CD4-positive, alpha-beta T cell treated with Interferon alpha-2 for 1 hour (primary cell): ENCODE measurements at regions not wholly inside any gene's neighbourhood (a gene's known extent, or its start where the extent isn't known, plus 50 kb on each side); places are given as distances from the start of the nearest gene placed in this dataset.

Experiments used
- DNase-seq, 2 donors: peaks; one replicate each; pipeline ENCODE4 v3.0.0-alpha.2; 2020 to 2022

DNA sequence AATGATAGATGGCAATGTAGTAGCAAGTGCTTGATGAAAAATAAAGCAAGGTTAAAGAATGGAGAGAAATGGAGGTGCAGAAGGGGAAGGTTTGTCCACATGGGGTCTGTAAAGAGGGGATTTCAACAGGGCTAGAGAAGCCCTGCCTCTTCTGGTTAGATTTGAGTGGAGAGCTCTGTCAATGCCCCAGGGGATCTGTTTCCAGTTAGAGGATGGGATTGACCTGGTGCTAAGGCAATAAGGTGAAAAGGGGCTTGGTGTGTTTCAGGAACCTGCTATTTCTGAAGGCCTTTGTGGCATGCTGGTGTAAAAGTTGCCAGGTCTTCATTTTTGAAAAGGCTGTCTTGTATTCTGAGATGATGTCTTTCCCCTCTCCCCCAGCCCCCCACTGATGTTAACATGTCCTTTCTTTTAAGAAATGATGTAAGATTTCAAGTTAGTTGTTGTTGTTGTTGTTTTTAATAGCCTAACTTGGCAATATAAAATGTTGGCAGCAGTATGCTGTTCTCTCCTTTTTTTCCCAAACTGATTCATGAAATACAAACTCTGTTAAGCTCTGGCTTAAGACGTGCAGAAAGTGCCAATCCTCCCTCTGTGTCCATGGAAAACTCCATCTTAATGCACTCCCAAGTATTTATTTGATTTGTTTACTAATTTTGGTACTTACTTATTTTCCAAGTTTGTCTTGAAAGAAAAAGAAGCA lies 370.3 kb upstream of the ADGRL2 start:
- no peak for DNase-seq

DNA sequence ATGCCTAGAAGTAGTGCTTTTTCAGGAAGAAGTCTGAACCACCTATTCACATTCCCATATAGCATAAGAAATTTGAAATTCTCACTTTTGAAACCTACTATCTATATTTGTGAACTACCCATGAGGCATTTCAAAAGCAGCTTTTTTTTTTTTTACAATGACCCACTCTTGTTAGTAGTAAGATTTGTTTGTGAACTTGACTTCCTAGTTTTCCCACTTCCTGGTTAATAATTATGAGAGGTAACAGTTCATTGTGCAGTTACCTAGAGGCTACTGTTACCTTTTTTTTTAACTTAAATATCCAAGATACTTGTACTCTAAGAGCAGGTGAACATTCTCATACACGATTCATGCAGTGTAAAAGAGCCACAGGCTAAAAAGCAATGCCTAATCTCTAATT lies 371.7 kb upstream of the ADGRL2 start:
- no peak for DNase-seq

DNA sequence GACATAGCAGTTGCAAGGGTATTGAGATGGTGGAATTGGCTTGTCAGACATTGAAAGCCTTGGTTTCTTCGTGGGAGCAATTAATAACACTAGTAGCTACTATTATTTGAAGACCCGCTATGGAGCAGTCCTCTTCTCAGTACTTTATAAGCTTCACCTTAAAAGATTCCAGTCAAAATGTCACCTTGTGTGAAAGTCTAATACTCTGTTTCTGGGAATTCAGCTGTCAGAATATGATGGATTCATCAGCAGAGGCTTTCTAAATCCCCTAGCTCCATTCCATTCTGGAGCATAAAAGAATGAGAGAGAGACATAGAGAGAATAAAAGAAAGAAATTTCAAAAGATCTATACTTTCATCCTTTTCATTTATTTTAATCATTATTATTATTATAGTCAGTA lies 375.9 kb upstream of the ADGRL2 start:
- DNase-seq: no peak

DNA sequence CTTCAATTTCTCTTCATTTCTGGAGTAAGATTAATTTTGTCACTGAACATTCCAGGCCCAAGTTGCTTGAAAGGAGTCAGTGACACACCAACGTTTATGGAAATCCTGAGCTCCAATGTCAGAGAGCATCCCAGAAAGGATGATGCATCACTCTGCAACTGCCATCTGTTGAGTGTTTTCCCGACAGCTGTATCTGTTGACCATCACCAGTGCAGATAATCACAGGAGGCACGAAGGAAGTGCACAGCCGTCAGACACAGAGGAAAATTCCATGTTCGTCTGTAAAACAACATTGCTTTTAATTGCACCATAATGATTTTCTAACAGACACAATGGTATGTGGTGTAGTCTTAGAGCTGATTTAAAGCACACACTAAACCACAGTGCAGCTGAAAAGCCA lies 376.7 kb upstream of the ADGRL2 start:
- no peak for DNase-seq

DNA sequence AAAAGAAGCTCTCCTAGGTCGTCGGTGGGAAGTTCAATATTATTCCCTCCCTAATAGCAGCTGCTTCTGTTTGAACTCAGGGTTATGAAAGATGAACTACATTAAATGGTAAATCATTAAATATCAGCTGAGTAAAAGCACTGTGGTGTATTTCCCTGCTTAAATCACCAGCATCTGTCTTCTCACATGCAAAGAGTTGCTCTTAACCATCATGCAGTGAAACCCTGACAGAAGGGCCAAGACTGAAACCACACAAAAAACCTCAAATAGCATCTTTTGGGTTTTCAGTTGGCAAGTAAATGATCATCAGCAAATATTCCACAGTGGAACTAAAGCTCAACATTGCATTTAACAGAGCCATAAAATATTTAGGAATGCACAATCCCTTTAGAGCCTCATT lies 380.0 kb upstream of the ADGRL2 start:
- DNase-seq: no peak

DNA sequence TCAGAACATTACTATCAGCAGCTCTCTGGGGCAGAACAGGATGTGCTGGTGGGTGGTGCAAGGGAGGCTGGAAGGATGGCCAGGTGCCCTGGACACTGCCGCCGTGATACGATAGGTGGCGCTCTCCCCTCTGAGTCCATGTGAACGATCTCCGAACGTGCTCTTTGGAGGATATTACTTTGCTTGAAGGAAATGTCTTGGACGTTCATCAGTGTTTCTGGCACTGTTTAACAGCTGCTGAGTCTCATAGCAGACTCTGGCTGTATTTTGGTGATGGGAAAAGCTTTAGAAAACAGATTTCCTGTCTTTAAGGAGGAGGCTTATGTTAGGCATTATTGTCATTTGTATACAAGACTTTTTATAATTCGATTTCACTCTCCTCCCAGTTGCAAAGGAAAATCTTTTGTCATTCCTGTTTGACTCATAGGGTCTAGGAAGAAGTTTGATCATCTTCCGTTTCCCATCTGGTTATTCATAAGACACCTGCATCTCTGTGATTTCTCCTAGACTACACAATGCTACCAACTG lies 386.2 kb upstream of the ADGRL2 start:
- no peak for DNase-seq

DNA sequence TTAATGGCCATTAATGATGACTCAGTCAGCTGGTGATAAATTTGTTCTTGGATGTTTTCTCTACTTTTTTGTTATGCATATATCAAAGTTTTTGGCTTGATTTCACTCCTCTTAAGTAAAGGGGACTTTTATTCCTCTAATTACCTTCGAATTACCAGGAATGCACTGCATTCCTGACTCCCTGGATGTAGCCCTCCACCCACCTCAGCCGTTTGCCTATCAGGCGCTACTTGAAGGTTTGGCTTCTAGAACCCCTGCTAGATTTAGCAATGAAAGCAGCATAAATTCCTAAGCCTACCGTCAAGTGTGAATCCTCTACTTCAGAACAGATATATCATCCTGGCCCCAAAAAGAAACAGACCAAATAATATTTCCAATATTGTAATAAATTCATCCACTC lies 387.8 kb upstream of the ADGRL2 start:
- DNase-seq: no peak

DNA sequence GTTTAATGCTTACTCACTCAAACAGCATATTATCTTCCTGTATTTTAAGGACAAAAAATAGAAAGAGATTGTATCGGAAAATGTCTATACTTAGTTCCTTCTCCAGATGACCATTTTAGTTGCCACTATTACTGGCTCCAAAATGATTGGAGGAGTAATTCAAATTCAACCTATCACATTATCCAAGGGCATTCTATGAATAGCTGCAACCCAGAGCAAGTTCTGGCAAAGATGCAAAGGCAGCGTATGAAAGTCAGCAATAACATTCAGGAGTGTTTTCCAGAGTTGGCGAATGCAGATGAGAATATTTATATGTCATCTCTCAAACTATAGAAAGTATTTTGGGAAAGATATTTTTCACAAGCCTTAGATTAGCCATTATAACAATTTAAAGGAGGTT lies 389.8 kb upstream of the ADGRL2 start:
- no peak for DNase-seq

DNA sequence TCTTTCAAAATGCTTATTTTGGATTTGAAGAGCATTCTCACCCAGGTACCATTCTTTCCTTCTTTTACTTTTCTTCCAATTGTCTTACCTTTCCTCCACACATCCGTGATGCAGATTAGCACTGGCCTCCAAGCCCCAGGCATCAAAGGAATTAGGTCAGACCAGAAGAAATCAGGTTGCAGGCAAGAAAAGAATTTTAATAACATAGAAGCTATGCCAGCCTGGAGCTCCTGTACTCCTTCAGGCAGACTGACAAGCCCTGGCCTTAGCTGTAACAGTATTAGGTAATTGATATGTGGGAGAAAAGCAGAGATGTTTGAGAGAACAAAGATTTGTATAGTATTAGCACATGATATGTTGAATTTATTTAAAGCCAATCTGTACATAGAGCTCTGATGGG lies 390.4 kb upstream of the ADGRL2 start:
- no peak for DNase-seq

DNA sequence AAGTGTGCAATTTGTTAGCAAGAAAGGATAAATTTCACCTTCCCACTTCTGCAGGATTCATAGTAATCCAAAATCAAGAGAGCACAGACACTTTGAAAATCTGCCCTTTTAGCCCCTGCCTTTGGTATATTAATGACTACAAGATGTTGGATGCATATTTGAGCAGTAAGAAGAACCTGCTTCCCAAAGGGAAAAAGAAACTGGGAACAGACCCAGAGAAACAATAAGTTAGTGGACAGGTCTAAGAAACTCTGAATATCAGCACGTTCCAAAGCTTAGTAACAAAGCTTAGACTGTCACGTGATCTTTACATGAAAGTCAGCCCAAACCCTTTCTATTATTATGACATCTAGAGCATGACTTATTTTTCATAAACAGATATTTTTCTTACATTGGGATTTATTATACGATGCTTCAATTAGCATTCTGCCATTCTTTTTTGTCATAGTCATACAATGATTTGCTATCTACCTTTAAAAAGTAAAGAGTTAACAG lies 390.9 kb upstream of the ADGRL2 start:
- no peak for DNase-seq

DNA sequence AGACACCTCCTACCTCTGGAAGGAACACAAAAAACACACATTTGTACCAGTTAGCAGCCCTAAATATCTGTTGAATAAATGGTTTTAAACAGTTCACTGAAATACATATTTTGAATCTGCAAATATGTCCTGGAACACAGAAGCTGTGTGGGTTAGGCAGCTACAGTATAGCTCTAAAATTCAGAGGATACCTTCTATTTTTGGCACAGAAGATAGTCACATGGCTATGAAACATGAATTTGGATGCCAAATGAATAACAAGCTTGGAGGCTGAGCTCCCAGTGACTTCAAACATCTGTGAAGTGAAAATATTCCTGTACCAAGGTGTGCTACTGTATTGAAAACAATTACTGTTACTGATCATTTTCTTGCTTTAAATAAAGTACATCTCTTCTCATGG lies 391.5 kb upstream of the ADGRL2 start:
- DNase-seq: no peak

DNA sequence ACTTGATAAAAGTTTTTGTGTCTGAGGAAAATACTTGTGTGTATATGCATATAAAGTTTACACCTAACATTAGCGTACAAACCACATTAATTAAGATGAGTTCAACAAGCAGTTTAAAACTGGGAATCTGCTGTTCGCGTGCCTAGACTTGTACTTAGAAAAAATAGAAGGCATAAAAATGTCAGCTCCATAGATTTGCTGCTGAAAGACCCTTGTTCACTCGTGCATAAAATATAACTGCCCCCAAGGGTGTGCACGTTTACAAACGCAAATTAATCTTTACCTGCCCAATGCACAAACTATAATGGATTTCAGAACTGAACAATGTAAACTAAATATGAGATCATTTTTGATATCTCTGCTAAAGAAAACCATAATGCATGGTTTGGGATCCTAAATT lies 392.3 kb upstream of the ADGRL2 start:
- DNase-seq: no peak

DNA sequence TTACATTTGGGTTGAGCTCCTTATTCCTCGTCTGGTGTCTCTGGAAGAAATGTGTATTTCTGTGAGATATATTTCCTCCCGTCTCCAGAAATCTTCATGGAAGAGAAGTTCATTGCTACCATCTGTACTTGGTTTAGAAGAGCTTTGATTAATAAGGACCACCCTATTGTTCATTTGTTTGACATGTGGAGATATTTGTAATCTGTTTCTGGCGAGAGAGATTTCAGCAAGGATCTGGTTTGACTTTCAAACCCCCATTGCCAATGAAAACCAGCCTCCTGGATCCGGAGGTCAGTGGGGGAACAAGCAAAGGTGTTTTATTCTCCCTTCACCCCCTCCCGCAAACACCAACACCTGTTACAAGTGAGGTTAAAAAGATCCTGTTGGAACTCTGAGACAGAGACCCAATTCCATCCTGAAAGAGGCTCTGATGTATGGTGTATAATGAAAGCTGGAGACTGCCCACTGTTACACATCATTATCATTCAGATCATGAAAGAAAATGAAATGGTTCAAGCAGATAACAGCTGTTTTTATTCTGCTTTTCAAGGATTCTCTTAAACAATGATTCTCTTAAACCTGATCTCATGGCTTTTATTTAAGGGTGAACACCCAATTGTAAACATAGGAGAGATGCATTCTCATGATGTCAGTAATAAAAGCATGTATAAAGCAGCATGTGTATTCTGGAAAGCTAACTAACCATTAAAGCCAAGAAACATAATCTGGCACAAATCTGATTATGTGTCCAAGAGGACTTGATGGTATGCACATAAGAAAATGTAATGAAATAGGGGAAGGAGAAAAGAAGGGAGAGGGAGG lies 393.5 kb upstream of the ADGRL2 start:
- DNase-seq: no peak

DNA sequence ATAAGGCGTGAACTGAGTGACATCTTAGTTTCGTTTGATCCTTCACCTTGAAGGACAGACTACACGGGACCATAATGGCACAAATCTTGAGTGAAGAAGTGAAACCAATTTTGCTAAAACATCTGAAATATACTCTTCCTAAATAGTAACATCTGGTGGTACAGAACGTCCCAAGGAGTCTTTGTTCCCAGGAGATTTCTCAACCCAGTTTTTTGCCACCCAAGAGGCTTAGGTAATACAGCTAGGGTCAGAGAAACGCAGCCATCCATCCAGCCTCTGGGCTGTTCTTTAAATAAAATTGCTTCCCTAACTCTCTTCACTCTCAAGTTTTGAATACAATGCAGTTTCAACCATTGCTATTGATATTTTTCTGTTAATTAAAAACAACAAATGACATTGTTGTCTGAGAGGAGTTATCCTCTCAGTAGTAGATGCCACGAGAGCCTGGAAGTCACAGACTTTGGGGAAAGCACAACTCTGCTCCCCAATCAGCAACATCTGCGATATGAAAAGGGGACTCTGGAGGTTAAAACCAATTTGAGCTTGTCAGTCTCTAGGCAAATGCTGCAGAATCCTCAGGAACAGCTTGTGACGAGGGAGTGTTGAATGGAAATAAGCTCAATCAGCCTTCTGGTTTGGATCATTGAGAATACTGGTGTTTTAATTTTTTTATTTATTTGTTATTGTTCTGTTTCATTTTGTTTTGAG lies 394.3 kb upstream of the ADGRL2 start:
- DNase-seq: no peak

DNA sequence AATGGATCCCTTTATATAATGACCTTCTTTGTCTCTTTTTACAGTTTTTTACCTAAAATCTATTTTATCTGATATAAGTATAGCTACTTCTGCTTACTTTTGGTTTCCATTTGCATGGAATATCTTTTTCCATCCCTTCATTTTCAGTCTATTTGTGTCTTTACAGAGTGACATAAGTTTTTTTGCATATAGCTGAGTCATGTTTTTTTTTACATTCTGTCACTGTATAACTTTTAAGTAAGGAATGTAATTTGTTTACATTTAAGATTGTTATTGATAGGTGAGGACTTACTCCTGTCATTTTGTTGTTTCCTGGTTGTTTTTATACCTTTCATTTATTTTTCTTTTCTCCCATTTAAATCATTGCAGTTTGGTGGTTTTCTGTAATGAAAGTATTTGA lies 402.7 kb upstream of the ADGRL2 start:
- no peak for DNase-seq

DNA sequence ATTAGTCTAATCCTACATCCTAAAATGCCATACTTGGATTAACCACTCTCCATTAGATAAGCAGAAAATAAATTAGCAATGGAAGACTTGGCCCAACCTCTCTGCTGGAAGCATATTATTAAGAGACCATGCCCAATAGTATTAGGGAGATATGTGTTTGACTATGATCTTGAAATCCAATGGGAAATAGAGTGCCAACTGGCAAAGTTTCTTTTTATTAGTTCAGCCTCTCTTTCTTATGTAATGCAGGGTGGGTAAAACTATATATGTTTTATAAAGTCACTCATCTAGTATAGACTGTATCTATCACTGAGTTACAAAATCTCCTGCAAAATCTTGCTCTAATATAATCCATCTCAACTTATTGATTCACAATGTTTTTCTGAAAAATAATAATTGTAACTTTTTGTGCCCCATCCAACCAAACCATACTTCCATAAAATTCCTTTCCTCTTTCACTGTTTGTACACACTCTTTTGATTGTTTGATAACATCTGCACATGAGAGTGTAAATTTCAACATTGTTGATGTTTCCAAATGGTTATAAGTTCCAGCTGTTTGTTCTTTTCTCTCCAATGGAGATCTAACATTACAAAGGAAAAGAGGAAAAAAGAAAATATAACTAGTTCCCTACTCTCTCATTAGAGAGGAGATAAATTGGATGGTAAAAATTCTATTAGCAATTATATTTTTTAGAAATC lies 408.1 kb upstream of the ADGRL2 start:
- no peak for DNase-seq

DNA sequence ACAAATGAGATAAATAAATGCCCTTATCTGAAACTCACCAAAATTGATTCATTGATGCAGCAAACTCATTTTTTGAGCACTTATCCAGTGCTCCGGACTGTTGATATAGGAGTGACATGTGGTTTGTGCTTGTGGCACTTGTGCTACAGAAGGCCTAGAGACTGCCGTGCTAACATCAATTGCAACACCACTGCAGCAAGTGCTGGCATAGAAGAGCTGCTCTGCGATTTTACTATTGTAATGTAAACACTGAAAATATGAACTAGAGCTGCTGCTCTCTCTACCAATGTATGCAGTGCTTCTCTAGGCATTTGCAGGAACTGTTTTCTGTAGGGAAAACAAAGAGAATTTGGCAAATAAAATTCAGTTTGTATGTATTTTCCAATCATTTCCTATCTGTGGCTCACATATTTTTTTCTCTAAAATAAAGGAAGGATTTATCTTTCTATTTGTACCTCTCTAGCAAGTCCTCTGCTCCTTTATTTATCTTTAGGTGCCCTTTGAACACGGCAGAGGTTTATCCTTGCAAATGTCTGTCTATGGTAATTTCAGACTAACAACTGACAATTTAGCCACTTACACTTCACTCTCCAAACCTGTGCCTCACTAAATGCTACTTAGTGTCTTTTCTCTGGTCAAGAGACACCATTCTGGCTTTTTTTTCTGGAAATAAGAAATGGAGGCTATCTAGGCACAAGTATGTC lies 409.5 kb upstream of the ADGRL2 start:
- DNase-seq: no peak

DNA sequence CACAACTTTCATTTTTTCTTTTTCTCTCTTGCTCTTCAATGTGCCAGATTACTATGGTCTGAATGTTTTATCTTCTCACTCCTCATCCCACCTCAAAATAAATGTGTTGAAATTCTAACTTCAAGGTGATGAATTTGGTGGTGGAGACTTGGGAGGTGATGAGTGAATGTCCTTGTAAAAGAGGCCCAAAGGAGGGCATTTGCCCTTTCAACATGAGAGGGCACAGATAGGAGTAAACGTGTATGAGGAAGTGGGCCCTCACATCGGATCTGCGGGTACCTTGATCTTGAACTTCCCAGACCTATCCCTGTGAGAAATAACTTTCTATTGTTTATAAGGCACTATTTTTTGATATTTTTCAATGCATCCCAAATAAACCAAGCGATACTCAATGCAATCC lies 412.3 kb upstream of the ADGRL2 start:
- no peak for DNase-seq

DNA sequence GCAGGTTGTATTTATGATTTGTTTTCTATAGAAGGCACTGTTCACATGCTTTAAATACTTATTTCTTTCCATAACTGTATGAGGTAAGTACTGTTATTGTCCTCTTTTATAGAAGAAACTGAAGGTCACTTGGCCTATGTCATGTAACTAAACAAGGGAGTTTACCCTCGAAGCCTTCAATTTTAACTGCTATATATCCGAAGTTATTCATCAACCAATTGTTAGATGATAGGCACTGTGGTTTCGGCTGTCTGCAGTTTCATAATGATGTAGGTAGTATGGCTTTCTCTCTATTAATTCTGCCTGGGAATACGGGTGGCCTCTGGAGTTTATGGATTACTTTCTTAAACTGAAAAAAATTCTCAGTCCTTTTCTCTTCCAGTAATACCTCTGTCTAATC lies 413.3 kb upstream of the ADGRL2 start:
- DNase-seq: no peak

DNA sequence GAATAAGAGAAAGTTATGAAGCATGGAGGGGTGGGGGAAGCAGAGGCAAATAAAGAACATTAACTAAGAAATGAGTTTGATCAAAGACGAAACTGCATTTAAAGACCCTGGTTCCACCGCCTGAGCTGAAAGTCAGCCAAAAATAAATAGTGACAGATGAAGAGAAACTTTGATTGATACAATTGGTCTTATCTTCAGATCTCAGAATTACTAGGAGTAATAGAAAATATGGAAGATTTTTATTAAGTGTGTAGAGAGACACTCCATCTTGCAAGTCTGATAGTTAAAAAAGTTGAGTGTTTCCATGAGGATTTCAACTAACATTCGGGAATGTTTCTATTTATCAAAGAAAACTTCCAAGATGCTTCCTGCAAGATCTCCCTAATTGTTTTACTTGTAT lies 418.2 kb upstream of the ADGRL2 start:
- DNase-seq: no peak

DNA sequence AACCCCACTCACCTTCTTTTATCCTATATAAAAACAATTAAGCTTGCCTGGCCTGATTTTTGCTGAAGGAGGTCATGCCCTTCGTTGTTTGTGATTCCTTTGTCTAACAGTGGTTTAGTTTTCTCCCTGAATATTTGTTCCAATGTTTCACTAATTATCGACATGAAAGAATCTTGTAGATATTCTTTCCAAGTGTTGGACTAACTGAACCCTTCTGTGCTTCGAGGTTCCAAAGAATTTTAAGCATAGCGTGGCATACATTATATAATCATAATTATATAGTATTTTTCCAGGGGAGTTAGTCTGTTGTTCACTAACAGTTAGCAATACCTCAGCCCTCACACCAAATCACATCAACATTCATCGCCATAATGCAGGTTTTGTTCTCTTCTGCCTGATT lies 418.9 kb upstream of the ADGRL2 start:
- DNase-seq: no peak

DNA sequence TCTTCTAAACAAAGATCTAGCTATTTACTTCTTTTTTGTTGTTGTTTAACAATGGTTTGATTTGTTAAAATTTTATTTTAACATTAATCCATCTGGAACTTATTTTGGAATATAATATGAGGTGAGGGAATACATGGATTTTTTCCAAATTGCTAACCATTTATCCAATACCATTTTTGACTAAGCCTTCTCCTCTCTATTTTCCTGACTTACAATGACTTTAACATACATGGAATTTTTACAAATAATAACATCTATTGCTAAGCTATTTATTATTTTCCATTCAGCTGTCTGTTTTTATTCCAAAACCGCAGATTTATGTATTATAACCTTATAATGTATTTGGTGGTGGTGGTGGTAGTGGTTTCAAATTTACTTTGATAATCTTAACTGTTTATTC lies 420.3 kb upstream of the ADGRL2 start:
- no peak for DNase-seq
